IMR-90 (cell line): ENCODE measurements at regions not wholly inside any gene's neighbourhood (a gene's known extent, or its start where the extent isn't known, plus 50 kb on each side); places are given as distances from the start of the nearest gene placed in this dataset.

Experiments used
- ATAC-seq: fragments of 200-7000 bp; cut with Tn5 transposase; 2 replicates; pipeline ENCODE4 v1.9.1; 2020; ENCODE audit warnings: low read depth, mild to moderate bottlenecking, moderate library complexity
- BruUV-seq: library from RNA; stranded (reverse); fragments of 400-500 nt; replicated peaks from 2 replicates; lab custom pipeline; 2021; lab: Mats Ljungman, UMichigan
- CTCF ChIA-PET: fragments of 300-600 bp; formaldehyde crosslinking; extraction: SDS; loops from one replicate; lab custom pipeline; 2021; ENCODE audit warnings: antibody characterized with exemption; lab: Yijun Ruan, JAX
- POLR2A ChIA-PET: fragments of 300-600 bp; sonication (Branson Sonifier 250); formaldehyde crosslinking; loops from one replicate; lab custom pipeline; 2022; ENCODE audit warnings: antibody characterized with exemption; ENCODE audit not compliant: unreplicated experiment; lab: Charles Lee
- DNase-seq: peaks from one replicate; pipeline ENCODE4 v3.0.0; 2013
- H2AFZ ChIP-seq: replicated peaks from 2 replicates; pipeline ENCODE3; 2013; ENCODE audit warnings: low read length, mild to moderate bottlenecking; ENCODE audit not compliant: poor library complexity
- H2AK5ac ChIP-seq: 2 replicates; pipeline ENCODE4 v1.6.1; 2013; ENCODE audit warnings: low read depth, low read length, inconsistent platforms
- H2AK9ac ChIP-seq: replicated peaks from 2 replicates; pipeline ENCODE3; 2013; ENCODE audit warnings: mild to moderate bottlenecking, low read depth, low read length, moderate library complexity; ENCODE audit not compliant: poor library complexity
- H2BK120ac ChIP-seq: 2 replicates; pipeline ENCODE4 v1.6.1; 2013; ENCODE audit warnings: low read depth, low read length, inconsistent platforms
- H2BK15ac ChIP-seq: 3 replicates; pipeline ENCODE4 v1.6.1; 2013; ENCODE audit warnings: low read depth, low read length, inconsistent platforms
- H2BK20ac ChIP-seq: 2 replicates; pipeline ENCODE4 v1.6.1; 2013; ENCODE audit warnings: low read depth, mild to moderate bottlenecking, inconsistent platforms, low read length, moderate library complexity
- H2BK5ac ChIP-seq: 2 replicates; pipeline ENCODE4 v1.6.1; 2013; ENCODE audit warnings: mild to moderate bottlenecking, low read depth, low read length, inconsistent platforms; ENCODE audit not compliant: poor library complexity, severe bottlenecking
- H3K14ac ChIP-seq: replicated peaks from 2 replicates; pipeline ENCODE4 v1.6.1; 2013; ENCODE audit warnings: low read depth, low read length, inconsistent platforms
- H3K18ac ChIP-seq: 2 replicates; pipeline ENCODE4 v1.6.1; 2013; ENCODE audit warnings: low read depth, low read length, control low read depth
- H3K23ac ChIP-seq: 2 replicates; pipeline ENCODE4 v1.6.1; 2013; ENCODE audit warnings: low read depth, low read length, inconsistent platforms
- H3K27ac ChIP-seq: 2 replicates; pipeline ENCODE4 v1.5.1; 2013; ENCODE audit warnings: mild to moderate bottlenecking, control low read depth, low read length; ENCODE audit not compliant: insufficient read depth
- H3K27me3 ChIP-seq: 2 replicates; pipeline ENCODE4 v1.6.1; 2013; ENCODE audit warnings: low read length; ENCODE audit not compliant: control insufficient read depth, insufficient read depth
- H3K36me3 ChIP-seq: 2 replicates; pipeline ENCODE4 v1.6.1; 2013; ENCODE audit warnings: low read length, mixed read lengths; ENCODE audit not compliant: control insufficient read depth, insufficient read depth
- H3K4ac ChIP-seq: 2 replicates; pipeline ENCODE4 v1.6.1; 2013; ENCODE audit warnings: low read depth, low read length, inconsistent platforms
- H3K4me1 ChIP-seq: 2 replicates; pipeline ENCODE4 v1.6.1; 2013; ENCODE audit warnings: low read length, mixed read lengths; ENCODE audit not compliant: control insufficient read depth, insufficient read depth
- H3K4me2 ChIP-seq: 2 replicates; pipeline ENCODE4 v1.6.1; 2013; ENCODE audit warnings: low read depth, mild to moderate bottlenecking, control low read depth, low read length, moderate library complexity
- H3K4me3 ChIP-seq: 2 replicates; pipeline ENCODE4 v1.5.1; 2013; ENCODE audit warnings: low read depth, mild to moderate bottlenecking, control low read depth, low read length, moderate library complexity; ENCODE audit not compliant: insufficient read depth
- H3K56ac ChIP-seq: 2 replicates; pipeline ENCODE4 v1.6.1; 2013; ENCODE audit warnings: low read length, inconsistent platforms; ENCODE audit not compliant: insufficient read depth; ENCODE audit errors: extremely low read depth
- H3K79me1 ChIP-seq, 2 experiments: 2 replicates each; pipeline ENCODE4 v1.6.1; 2013; ENCODE audit warnings: low read length in 2 of 2, inconsistent platforms in 1 of 2, low read depth in 1 of 2
- H3K9ac ChIP-seq: 2 replicates; pipeline ENCODE4 v1.6.1; 2013; ENCODE audit warnings: low read depth, low read length, control low read depth
- H3K9me1 ChIP-seq: 2 replicates; pipeline ENCODE4 v1.6.1; 2013; ENCODE audit warnings: low read length, inconsistent platforms; ENCODE audit not compliant: insufficient read depth
- H3K9me3 ChIP-seq: 2 replicates; pipeline ENCODE4 v1.6.1; 2013; ENCODE audit warnings: low read length; ENCODE audit not compliant: control insufficient read depth, insufficient read depth
- H4K20me1 ChIP-seq: 2 replicates; pipeline ENCODE4 v1.6.1; 2013; ENCODE audit warnings: low read length, inconsistent platforms; ENCODE audit not compliant: insufficient read depth
- H4K5ac ChIP-seq: 2 replicates; pipeline ENCODE4 v1.6.1; 2013; ENCODE audit warnings: mild to moderate bottlenecking, low read depth, low read length, control low read depth
- H4K8ac ChIP-seq, 2 experiments: 2 replicates each; pipeline ENCODE4 v1.6.1; 2013; ENCODE audit warnings: low read depth in 2 of 2, low read length in 2 of 2, control low read depth in 1 of 2, inconsistent platforms in 1 of 2
- H4K91ac ChIP-seq: 2 replicates; pipeline ENCODE4 v1.6.1; 2013; ENCODE audit warnings: low read depth, low read length, inconsistent platforms; ENCODE audit not compliant: insufficient read depth
- BHLHE40 ChIP-seq: fragments of 150-350 bp; IDR thresholded peaks from 2 replicates; pipeline ENCODE4 v1.6.1; 2016; ENCODE audit warnings: mild to moderate bottlenecking, low read depth, low read length
- CEBPB ChIP-seq: IDR thresholded peaks from 2 replicates; pipeline ENCODE4 v1.6.1; 2012; ENCODE audit warnings: low read depth, low read length, improper control_type of control experiment
- CHD1 ChIP-seq: IDR thresholded peaks from 2 replicates; pipeline ENCODE4 v1.6.1; 2012; ENCODE audit warnings: low read depth, low read length, improper control_type of control experiment
- ELK1 ChIP-seq: fragments of 150-350 bp; IDR thresholded peaks from 2 replicates; pipeline ENCODE4 v1.6.1; 2016; ENCODE audit warnings: low read depth, mild to moderate bottlenecking, low read length, moderate library complexity, borderline replicate concordance
- MAFK ChIP-seq: IDR thresholded peaks from 2 replicates; pipeline ENCODE4 v1.6.1; 2012; ENCODE audit warnings: low read depth, low read length, improper control_type of control experiment
- MXI1 ChIP-seq: IDR thresholded peaks from 2 replicates; pipeline ENCODE4 v1.6.1; 2012; ENCODE audit warnings: low read depth, mild to moderate bottlenecking, low read length, moderate library complexity, borderline replicate concordance
- NFE2L2 ChIP-seq: fragments of 150-350 bp; IDR thresholded peaks from 2 replicates; pipeline ENCODE4 v1.6.1; 2016; ENCODE audit warnings: low read depth, mild to moderate bottlenecking, low read length
- POLR2A ChIP-seq: IDR thresholded peaks from 2 replicates; pipeline ENCODE4 v1.6.1; 2012; ENCODE audit warnings: mild to moderate bottlenecking, low read depth, low read length
- RAD21 ChIP-seq: IDR thresholded peaks from 2 replicates; pipeline ENCODE4 v1.6.1; 2012; ENCODE audit warnings: low read length, improper control_type of control experiment
- RCOR1 ChIP-seq: IDR thresholded peaks from 2 replicates; pipeline ENCODE4 v1.6.1; 2012; ENCODE audit warnings: mild to moderate bottlenecking, low read length, improper control_type of control experiment; ENCODE audit not compliant: insufficient replicate concordance
- RFX5 ChIP-seq: IDR thresholded peaks from 2 replicates; pipeline ENCODE4 v1.8.0; 2012; ENCODE audit warnings: low read depth, mild to moderate bottlenecking, low read length, moderate library complexity
- SMC3 ChIP-seq: fragments of 150-350 bp; IDR thresholded peaks from 2 replicates; pipeline ENCODE4 v1.6.1; 2016; ENCODE audit warnings: low read depth, mild to moderate bottlenecking, antibody characterized with exemption, low read length, moderate library complexity
- USF2 ChIP-seq: fragments of 150-350 bp; IDR thresholded peaks from 2 replicates; pipeline ENCODE4 v1.6.1; 2017; ENCODE audit warnings: mild to moderate bottlenecking, antibody characterized with exemption, low read length, low read depth
- WGBS, 2 experiments: methylation state at CpG; one replicate each; pipeline versions ENCODE4 v1.1.5 to v1.1.7; 2013; ENCODE audit warnings: missing lambda C conversion rate in 2 of 2; ENCODE audit not compliant: insufficient read length in 1 of 2; ENCODE audit errors: extremely low coverage in 2 of 2; 5-methylcytosine and 5-hydroxymethylcytosine counted together
- dilution Hi-C: fragments of 300-500 bp; cut with HindIII; formaldehyde crosslinking; loops from one replicate; pipeline ENCODE4 v1.14.3; 2018; ENCODE audit warnings: low sequenced_read_pairs; ENCODE audit not compliant: unreplicated experiment
- in situ Hi-C: fragments of 300-500 bp; cut with MboI; formaldehyde crosslinking; loops from 3 replicates; pipeline ENCODE4 v1.14.3; 2019; ENCODE audit warnings: low sequenced_read_pairs, inconsistent platforms, mixed read lengths
- intact Hi-C: fragments of 100-400 bp; cut with micrococcal nuclease; formaldehyde crosslinking; loops from 2 replicates; pipeline ENCODE4 v1.10.0; 2022

- Histone ChIP-seq H4K8ac (no peak overlapping the region), H2BK15ac (no peak overlapping the region), H2AFZ (no peak overlapping the region), H3K9me3 (no peaks in the 10 kb centered on the region), H3K9me1 (no peaks in the 10 kb centered on the region), H4K91ac (no peak overlapping the region), H3K36me3 (no peaks in the 10 kb centered on the region), H3K79me1 (no peaks in the 10 kb centered on the region), H3K9ac (no peak overlapping the region), H3K18ac (no peak overlapping the region), H3K56ac (no peak overlapping the region), H2BK120ac (no peak overlapping the region), H3K4me3 (no peak overlapping the region), H2BK20ac (no peak overlapping the region), H3K4me2 (no peak overlapping the region), H3K27ac (no peak overlapping the region), H2BK5ac (no peak overlapping the region), H4K5ac (no peak overlapping the region), H2AK9ac (no peak overlapping the region), H4K20me1 (no peaks in the 10 kb centered on the region), H3K4ac (no peak overlapping the region), H3K23ac (no peak overlapping the region), H3K4me1 (no peaks in the 10 kb centered on the region), H2AK5ac (no peak overlapping the region), H3K27me3 (no peaks in the 10 kb centered on the region), H3K14ac (no peak overlapping the region)
- DNase-seq = no peak
- in situ Hi-C loops = no loop called here
- ChIA-PET CTCF (no interaction called here), POLR2A (no interaction called here)
- BruUV-seq = no TSS peak
- ATAC-seq = no peak
- TF ChIP-seq USF2 = no peak
- no peak for TF ChIP-seq BHLHE40
- TF ChIP-seq RAD21 = no peak
- TF ChIP-seq ELK1 = no peak
- no peak for TF ChIP-seq RCOR1
- TF ChIP-seq CEBPB = no peak
- TF ChIP-seq NFE2L2 = no peak
- TF ChIP-seq RFX5 = no peak
- TF ChIP-seq CHD1 = no peak
- no peak for TF ChIP-seq MAFK
- TF ChIP-seq SMC3 = no peak
- no peak for TF ChIP-seq POLR2A
- no peak for TF ChIP-seq MXI1
- intact Hi-C loops = no loop called here
- WGBS, 2 experiments = no CpG with 5 or more reads among the region's 1 CpG
- dilution Hi-C loops = no loop called here
Measured at GRCh38 chr5:50606179-50606578, 60.3 kb upstream of the PARP8 start.
